ENCODE measurements at regions not wholly inside any gene's neighbourhood (a gene's known extent, or its start where the extent isn't known, plus 50 kb on each side); places are given as distances from the start of the nearest gene placed in this dataset.
"Not testable (repeated sequence)": the region's sequence is repeated elsewhere in the genome, so short reads cannot be mapped to it uniquely, and the experiment has no call there.

- not testable (repeated sequence) for TF ChIP-seq POLR2A, CTCF (IDR thresholded peaks at IDR 0.05)
Observed at GRCh38 chr3:182034231-182034630, 322.5 kb downstream of the SOX2 start.

Data from uterus (tissue), 2 donors.